HEK293 (cell line): ENCODE measurements at regions not wholly inside any gene's neighbourhood (a gene's known extent, or its start where the extent isn't known, plus 50 kb on each side); places are given as distances from the start of the nearest gene placed in this dataset.

Experiments used
- CTCF ChIA-PET: fragments of 350-600 bp; formaldehyde crosslinking; extraction: SDS; loops from one replicate; lab custom pipeline; 2021; ENCODE audit warnings: antibody characterized with exemption; lab: Yijun Ruan, JAX
- POLR2A ChIA-PET: fragments of 300-600 bp; formaldehyde crosslinking; extraction: SDS; loops from one replicate; lab custom pipeline; 2020; ENCODE audit warnings: antibody characterized with exemption, inconsistent platforms; lab: Yijun Ruan, JAX
- H3K27ac ChIP-seq: fragments of 200-500 bp; sonication (Bioruptor generic); 2 replicates; pipeline ENCODE4 v1.5.1; 2014; ENCODE audit warnings: low read depth, low read length, control low read depth, inconsistent platforms; ENCODE audit errors: extremely low read depth
- H3K36me3 ChIP-seq, 2 experiments: fragments of 200-500 bp in 1 of 2; sonication (Bioruptor generic) in 1 of 2; 1 replicate in 1 of 2; 2 replicates in 1 of 2; pipeline ENCODE4 v1.5.1; 2014 to 2017; ENCODE audit warnings: inconsistent platforms in 2 of 2, low read length in 2 of 2; ENCODE audit not compliant: control insufficient read depth in 2 of 2, insufficient read depth in 1 of 2
- H3K4me1 ChIP-seq: fragments of 200-500 bp; sonication (Bioruptor generic); 2 replicates; pipeline ENCODE4 v1.5.1; 2014; ENCODE audit warnings: mild to moderate bottlenecking, low read length, inconsistent platforms; ENCODE audit not compliant: control insufficient read depth, insufficient read depth
- H3K4me3 ChIP-seq: 2 replicates; pipeline ENCODE4 v1.5.1; 2011; ENCODE audit warnings: low read depth, mild to moderate bottlenecking, control low read depth, low read length, moderate library complexity
- H3K9me3 ChIP-seq: fragments of 200-500 bp; sonication (Bioruptor generic); 2 replicates; pipeline ENCODE4 v1.5.1; 2014; ENCODE audit warnings: low read depth, low read length, inconsistent platforms; ENCODE audit not compliant: control insufficient read depth, insufficient read depth
- HIC1 ChIP-seq: fragments of 450-650 bp; formaldehyde crosslinking; IDR thresholded peaks from 2 replicates; pipeline ENCODE4 v1.5.1; 2016; ENCODE audit warnings: missing biosample characterization, missing genetic modification characterization
- HOXA7 ChIP-seq: sonication (generic); formaldehyde crosslinking; IDR thresholded peaks from 2 replicates; pipeline ENCODE4 v1.8.1; 2022; ENCODE audit warnings: missing genetic modification reagents, borderline replicate concordance
- SCRT1 ChIP-seq: fragments of 450-650 bp; formaldehyde crosslinking; IDR thresholded peaks from 2 replicates; pipeline ENCODE4 v1.5.1; 2016; ENCODE audit warnings: missing biosample characterization, missing genetic modification characterization, borderline replicate concordance
- YY2 ChIP-seq: fragments of 450-650 bp; formaldehyde crosslinking; IDR thresholded peaks from 2 replicates; pipeline ENCODE4 v1.5.1; 2016; ENCODE audit warnings: missing biosample characterization, missing genetic modification characterization
- ZEB2 ChIP-seq: fragments of 450-650 bp; formaldehyde crosslinking; IDR thresholded peaks from 2 replicates; pipeline ENCODE4 v1.5.1; 2016; ENCODE audit warnings: missing biosample characterization, missing genetic modification characterization
- ZNF10 ChIP-seq: fragments of 450-650 bp; formaldehyde crosslinking; IDR thresholded peaks from 2 replicates; pipeline ENCODE4 v1.5.1; 2017; ENCODE audit warnings: missing biosample characterization, missing genetic modification characterization
- ZNF169 ChIP-seq: fragments of 450-650 bp; formaldehyde crosslinking; IDR thresholded peaks from 2 replicates; pipeline ENCODE4 v1.5.1; 2016; ENCODE audit warnings: missing biosample characterization, missing genetic modification characterization
- ZNF26 ChIP-seq: fragments of 450-650 bp; formaldehyde crosslinking; IDR thresholded peaks from 2 replicates; pipeline ENCODE4 v1.5.1; 2016; ENCODE audit warnings: missing biosample characterization, missing genetic modification characterization
- ZNF266 ChIP-seq: fragments of 450-650 bp; formaldehyde crosslinking; IDR thresholded peaks from 2 replicates; pipeline ENCODE4 v1.5.1; 2016; ENCODE audit warnings: missing biosample characterization, missing genetic modification characterization, low read depth
- ZNF274 ChIP-seq, 2 experiments: fragments of 200-500 bp in 1 of 2; fragments of 450-650 bp in 1 of 2; sonication (Bioruptor generic) in 1 of 2; formaldehyde crosslinking in 1 of 2; IDR thresholded peaks; 2 replicates each; pipeline versions ENCODE4 v1.5.1 to v1.6.1; 2014 to 2016; ENCODE audit warnings: borderline replicate concordance in 1 of 2, inconsistent platforms in 1 of 2, low read length in 1 of 2, missing biosample characterization in 1 of 2, missing genetic modification characterization in 1 of 2
- ZNF280C ChIP-seq: fragments of 450-650 bp; formaldehyde crosslinking; IDR thresholded peaks from 2 replicates; pipeline ENCODE4 v1.5.1; 2016; ENCODE audit warnings: missing biosample characterization, missing genetic modification characterization
- ZNF292 ChIP-seq: fragments of 450-650 bp; formaldehyde crosslinking; IDR thresholded peaks from 2 replicates; pipeline ENCODE4 v1.5.1; 2016; ENCODE audit warnings: low read depth, missing biosample characterization, missing genetic modification characterization, borderline replicate concordance
- ZNF341 ChIP-seq: fragments of 450-650 bp; formaldehyde crosslinking; IDR thresholded peaks from 2 replicates; pipeline ENCODE4; 2016; ENCODE audit warnings: low read depth, missing biosample characterization, missing genetic modification characterization
- ZNF449 ChIP-seq: fragments of 450-650 bp; formaldehyde crosslinking; IDR thresholded peaks from 2 replicates; pipeline ENCODE4 v1.5.1; 2017; ENCODE audit warnings: missing biosample characterization, mild to moderate bottlenecking, missing genetic modification characterization, moderate library complexity
- ZNF488 ChIP-seq: fragments of 450-650 bp; formaldehyde crosslinking; IDR thresholded peaks from 2 replicates; pipeline ENCODE4 v1.5.1; 2016; ENCODE audit warnings: missing biosample characterization, missing genetic modification characterization
- ZNF521 ChIP-seq: fragments of 450-650 bp; formaldehyde crosslinking; IDR thresholded peaks from 2 replicates; pipeline ENCODE4 v1.5.1; 2017; ENCODE audit warnings: missing biosample characterization, mild to moderate bottlenecking, missing genetic modification characterization
- ZNF530 ChIP-seq: fragments of 450-650 bp; formaldehyde crosslinking; IDR thresholded peaks from 2 replicates; pipeline ENCODE4 v1.5.1; 2016; ENCODE audit warnings: low read depth, missing biosample characterization, missing genetic modification characterization
- ZNF610 ChIP-seq: fragments of 450-650 bp; formaldehyde crosslinking; IDR thresholded peaks from 2 replicates; pipeline ENCODE4 v1.5.1; 2016; ENCODE audit warnings: missing biosample characterization, missing genetic modification characterization, borderline replicate concordance
- ZNF623 ChIP-seq: fragments of 450-650 bp; formaldehyde crosslinking; IDR thresholded peaks from 2 replicates; pipeline ENCODE4 v1.5.1; 2016; ENCODE audit warnings: missing biosample characterization, missing genetic modification characterization
- ZNF624 ChIP-seq: fragments of 450-650 bp; formaldehyde crosslinking; IDR thresholded peaks from 2 replicates; pipeline ENCODE4 v1.5.1; 2017; ENCODE audit warnings: missing biosample characterization, missing genetic modification characterization
- ZNF677 ChIP-seq: fragments of 450-650 bp; IDR thresholded peaks from 2 replicates; pipeline ENCODE4 v1.5.0; 2018; ENCODE audit warnings: missing biosample characterization, mild to moderate bottlenecking, missing genetic modification characterization, moderate library complexity
- ZNF777 ChIP-seq: fragments of 450-650 bp; formaldehyde crosslinking; IDR thresholded peaks from 2 replicates; pipeline ENCODE4 v1.5.1; 2017; ENCODE audit warnings: missing biosample characterization, missing genetic modification characterization, borderline replicate concordance

GRCh38 chr4:181599134-181599533 is 644.1 kb upstream of the TENM3 start:
- Histone ChIP-seq H3K27ac (no peak overlapping the region), H3K36me3 (no peaks in the 10 kb centered on the region), H3K9me3 (no peaks in the 10 kb centered on the region), H3K4me1 (no peaks in the 10 kb centered on the region), H3K4me3 (no peak overlapping the region)
- TF ChIP-seq ZNF677 (no peak), HIC1 (tag by site-specific recombination) (no peak), ZNF521 (tag by site-specific recombination) (no peak), ZNF292 (tag by site-specific recombination) (no peak), ZNF449 (tag by site-specific recombination) (no peak), ZNF624 (no peak), ZEB2 (tag by site-specific recombination) (no peak), HOXA7 (CRISPR knock-in tag) (no peak), ZNF274 (IDR thresholded peaks at IDR 0.05; ENCODE audit: low read length) (no peak), ZNF274 (tag by site-specific recombination; IDR thresholded peaks at IDR 0.05; ENCODE audit: borderline replicate concordance) (no peak), ZNF280C (no peak), ZNF530 (tag by site-specific recombination) (no peak), ZNF10 (tag by site-specific recombination) (no peak), ZNF26 (tag by site-specific recombination) (no peak), ZNF488 (tag by site-specific recombination) (no peak)
- ChIA-PET POLR2A (no interaction called here), CTCF (interaction anchor here (0.7 kb wide), 1 partner anchor 70 kb away, joined by 3 read pairs; no protein-coding TSS in a partner anchor)

- CTCF ChIA-PET: no interaction called here
- no peaks in the 10 kb centered on the region for H3K4me1 ChIP-seq
- H3K4me3 ChIP-seq: no peak overlapping the region
- TF ChIP-seq ZNF266 (no peak), ZNF169 (tag by site-specific recombination) (no peak), ZNF280C (no peak), ZNF610 (no peak), SCRT1 (tag by site-specific recombination) (no peak), ZNF777 (tag by site-specific recombination) (no peak), HOXA7 (CRISPR knock-in tag) (no peak), ZNF341 (tag by site-specific recombination) (no peak), ZNF623 (tag by site-specific recombination) (no peak), YY2 (tag by site-specific recombination) (no peak)
- POLR2A ChIA-PET: no interaction called here
- no peak overlapping the region for H3K27ac ChIP-seq
- no peaks in the 10 kb centered on the region for H3K9me3 ChIP-seq
- H3K36me3 ChIP-seq: no peaks in the 10 kb centered on the region
Measured at GRCh38 chr4:181601103-181601502, 642.1 kb upstream of the TENM3 start.
